HTR-8/SVneo (cell line): ENCODE measurements at regions not wholly inside any gene's neighbourhood (a gene's known extent, or its start where the extent isn't known, plus 50 kb on each side); places are given as distances from the start of the nearest gene placed in this dataset.
A peak's percentile ranks its signal among the peaks of the same experiment; 100 is the strongest.

Source experiments
- DNase-seq: peaks from one replicate; pipeline ENCODE4 v3.0.0; 2011; ENCODE audit warnings: low spot score, mixed read lengths; ENCODE audit not compliant: insufficient read length
- FAIRE-seq: peaks from 2 replicates; lab custom pipeline; 2011; peaks lifted over from hg19 to GRCh38; lab: Jason Lieb, UNC

- FAIRE-seq, result no peak
Observed at GRCh38 chr10:21184984-21185383, 287.9 kb upstream of the NEBL start.

GRCh38 chr10:21184216-21184615, 287.1 kb upstream of the NEBL start:
- no peak for DNase-seq
- FAIRE-seq, result no peak

More at GRCh38 chr10:21184984-21185383, 287.9 kb upstream of the NEBL start:
- no peak for DNase-seq

- no peak for DNase-seq
- FAIRE-seq, result no peak
Observed at GRCh38 chr10:21183025-21183424, 285.9 kb upstream of the NEBL start.

- no peak for FAIRE-seq
- no peak for DNase-seq
Observed at GRCh38 chr10:21181451-21181850, 284.3 kb upstream of the NEBL start.

- DNase-seq, result no peak
- no peak for FAIRE-seq
Observed at GRCh38 chr10:21180604-21181003, 283.5 kb upstream of the NEBL start.

GRCh38 chr10:21176934-21177480, 279.9 kb upstream of the NEBL start:
- DNase-seq (no peak), FAIRE-seq (no peak)

- FAIRE-seq, result no peak
- DNase-seq, result no peak
Observed at GRCh38 chr10:21175797-21176196, 278.7 kb upstream of the NEBL start.

- DNase-seq (no peak), FAIRE-seq (no peak)
Observed at GRCh38 chr10:21174715-21175495, 277.8 kb upstream of the NEBL start.

- peak; percentile 33 for DNase-seq
- FAIRE-seq, result no peak
Observed at GRCh38 chr10:21173802-21174714, 276.9 kb upstream of the NEBL start.

- DNase-seq (peak; percentile 29), FAIRE-seq (no peak)
Observed at GRCh38 chr10:21172930-21173801, 276.1 kb upstream of the NEBL start.

GRCh38 chr10:21172542-21172929, 275.4 kb upstream of the NEBL start:
- DNase-seq (no peak), FAIRE-seq (no peak)

- DNase-seq (no peak), FAIRE-seq (no peak)
Observed at GRCh38 chr10:21171936-21172541, 274.9 kb upstream of the NEBL start.

GRCh38 chr10:21171197-21171935, 274.3 kb upstream of the NEBL start:
- no peak for DNase-seq
- no peak for FAIRE-seq

- no peak for FAIRE-seq
- DNase-seq, result no peak
Observed at GRCh38 chr10:21170216-21170615, 273.1 kb upstream of the NEBL start.

GRCh38 chr10:21169271-21169670, 272.2 kb upstream of the NEBL start:
- FAIRE-seq (no peak), DNase-seq (no peak)

GRCh38 chr10:21167288-21168010, 270.3 kb upstream of the NEBL start:
- DNase-seq, result no peak
- no peak for FAIRE-seq

- DNase-seq (no peak), FAIRE-seq (no peak)
Observed at GRCh38 chr10:21166557-21167287, 269.6 kb upstream of the NEBL start.

GRCh38 chr10:21165489-21165888, 268.4 kb upstream of the NEBL start:
- FAIRE-seq (no peak), DNase-seq (no peak)
